Hypothalamus (tissue), 51 donors: ENCODE measurements at regions not wholly inside any gene's neighbourhood (a gene's known extent, or its start where the extent isn't known, plus 50 kb on each side); places are given as distances from the start of the nearest gene placed in this dataset.

Experiments used
- DNase-seq, 51 donors: peaks; one replicate each; lab custom pipeline; 2025; lab: John Stamatoyannopoulos, UW

DNA sequence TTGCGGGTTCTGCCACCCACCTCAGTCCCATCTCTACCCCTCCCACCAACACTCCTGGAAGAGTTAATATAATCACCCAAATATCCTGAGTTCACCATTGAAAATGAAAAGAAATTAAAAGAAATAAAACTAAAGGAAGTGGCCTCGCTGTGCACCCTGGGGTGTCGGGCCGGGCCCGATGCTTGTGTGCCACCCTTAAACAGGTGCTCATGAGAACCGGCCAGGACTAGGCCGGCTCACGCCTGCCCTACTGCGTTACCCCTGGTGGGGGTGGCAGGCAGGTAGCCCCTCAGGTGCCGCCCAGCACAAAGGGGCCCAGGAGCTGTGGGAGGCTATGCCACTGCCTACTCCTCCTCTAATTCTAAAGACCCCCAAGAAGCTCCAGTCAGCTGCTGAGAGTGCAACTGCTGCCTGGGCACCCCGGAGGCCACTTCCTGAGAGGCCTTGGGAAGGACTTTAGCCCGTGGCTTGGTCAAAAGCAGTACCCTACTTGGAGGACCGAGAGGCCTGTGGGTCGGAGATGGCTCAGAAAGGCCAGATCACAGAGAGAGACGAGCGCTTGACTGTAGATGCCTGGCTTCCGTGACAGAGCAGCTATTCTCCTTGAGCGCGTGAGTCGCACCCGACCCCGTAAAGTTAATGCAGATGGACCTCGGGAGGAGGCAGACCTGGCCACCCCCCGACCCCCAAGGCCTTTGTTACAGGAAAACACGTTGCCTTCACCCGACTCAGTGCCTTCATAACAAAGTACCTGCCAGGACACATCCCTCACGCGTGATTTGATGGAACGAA lies 51.0 kb upstream of the PPP2R2D start:
- no peak for DNase-seq

DNA sequence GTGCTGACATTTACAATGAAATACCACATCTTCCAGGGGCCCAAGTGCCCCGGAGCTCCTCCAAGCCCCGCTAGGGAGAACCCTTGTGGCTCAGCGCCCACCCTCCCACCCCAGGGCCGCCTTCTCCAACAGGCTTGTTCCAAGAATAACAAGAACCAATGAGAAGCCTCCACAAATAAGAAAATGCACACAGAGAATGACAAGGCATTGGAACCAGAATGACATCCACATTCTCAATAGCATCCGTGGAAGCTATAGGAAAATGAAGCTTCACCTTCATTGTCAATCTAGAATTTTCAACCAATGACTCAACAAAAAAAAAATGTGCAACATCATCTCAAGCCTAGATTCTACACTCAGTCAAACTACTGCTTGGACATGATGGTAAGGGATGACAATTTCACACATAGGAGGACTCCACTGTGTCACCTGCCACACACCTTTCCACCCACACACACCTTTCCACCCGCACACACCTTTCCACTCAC lies 50.4 kb upstream of the PPP2R2D start:
- no peak for DNase-seq
